WERI-Rb-1 (cell line): ENCODE measurements at regions not wholly inside any gene's neighbourhood (a gene's known extent, or its start where the extent isn't known, plus 50 kb on each side); places are given as distances from the start of the nearest gene placed in this dataset.
"Not testable (repeated sequence)": the region's sequence is repeated elsewhere in the genome, so short reads cannot be mapped to it uniquely, and the experiment has no call there.

Experiments
- DNase-seq: peaks from one replicate; pipeline ENCODE4 v3.0.0-alpha.2; 2020
- H3K27ac ChIP-seq: fragments of 250-450 bp; sonication (Bioruptor Pico); 2 replicates; pipeline ENCODE4 v1.5.1; 2020; ENCODE audit warnings: mild to moderate bottlenecking, moderate library complexity
- H3K27me3 ChIP-seq: fragments of 250-450 bp; sonication (Bioruptor Pico); 2 replicates; pipeline ENCODE4 v1.5.1; 2021; ENCODE audit warnings: mild to moderate bottlenecking, low read depth, moderate library complexity; ENCODE audit not compliant: insufficient read depth, severe bottlenecking
- H3K36me3 ChIP-seq: fragments of 250-450 bp; sonication (Bioruptor Pico); 2 replicates; pipeline ENCODE4 v1.5.1; 2020; ENCODE audit warnings: mild to moderate bottlenecking, moderate library complexity
- H3K4me3 ChIP-seq: 2 replicates; pipeline ENCODE4 v1.5.1; 2011; ENCODE audit warnings: low read depth, mild to moderate bottlenecking, control low read depth, low read length
- H3K9me3 ChIP-seq: fragments of 250-450 bp; sonication (Bioruptor Pico); 2 replicates; pipeline ENCODE4 v1.5.1; 2021; ENCODE audit warnings: mild to moderate bottlenecking, moderate library complexity; ENCODE audit not compliant: severe bottlenecking
- CTCF ChIP-seq: IDR thresholded peaks from 2 replicates; pipeline ENCODE4 v1.5.1; 2011; ENCODE audit warnings: low read depth, mild to moderate bottlenecking, control low read depth, inconsistent platforms, low read length

- DNase-seq = no peak
These were observed 280.0 kb downstream of the SOX4 start for GRCh38 chr6:21873562-21873961.

DNA sequence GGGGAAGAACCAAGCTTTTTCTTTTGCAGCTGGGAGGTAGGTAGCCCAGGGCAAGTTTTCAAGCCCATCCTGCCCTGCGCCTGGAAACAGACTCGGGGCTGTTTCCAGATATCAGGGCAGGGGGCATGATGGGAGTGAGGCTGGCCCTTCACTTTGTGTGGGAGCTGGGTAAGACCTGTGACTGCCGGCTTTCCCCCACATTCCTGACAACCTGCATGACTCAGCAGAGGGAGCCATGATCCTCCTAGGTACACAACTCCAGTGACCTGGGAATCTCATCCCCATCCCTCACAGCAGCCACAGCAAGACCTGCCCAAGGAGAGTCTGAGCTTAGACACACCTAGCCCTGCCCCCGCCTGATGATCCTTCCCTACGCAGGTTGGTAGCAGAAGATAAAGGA lies 280.8 kb downstream of the SOX4 start:
- peaks cover 7% of the 10 kb centered on the region for H3K9me3 ChIP-seq
- H3K27me3 ChIP-seq = no peaks in the 10 kb centered on the region
- TF ChIP-seq CTCF = no peak
- H3K36me3 ChIP-seq = no peaks in the 10 kb centered on the region
- H3K4me3 ChIP-seq = no peak overlapping the region
- DNase-seq = no peak
- no peak overlapping the region for H3K27ac ChIP-seq

More at GRCh38 chr6:21873562-21873961, 280.0 kb downstream of the SOX4 start:
- no peak for TF ChIP-seq CTCF
- H3K4me3 ChIP-seq = no peak overlapping the region
- no peaks in the 10 kb centered on the region for H3K27me3 ChIP-seq
- H3K27ac ChIP-seq = no peak overlapping the region
- H3K36me3 ChIP-seq = no peaks in the 10 kb centered on the region
- peaks cover 5% of the 10 kb centered on the region for H3K9me3 ChIP-seq

GRCh38 chr6:21877037-21877436 lies 283.5 kb downstream of the SOX4 start:
- not testable (repeated sequence) for H3K36me3 ChIP-seq, H3K9me3 ChIP-seq, H3K4me3 ChIP-seq, H3K27me3 ChIP-seq, H3K27ac ChIP-seq, DNase-seq

DNA sequence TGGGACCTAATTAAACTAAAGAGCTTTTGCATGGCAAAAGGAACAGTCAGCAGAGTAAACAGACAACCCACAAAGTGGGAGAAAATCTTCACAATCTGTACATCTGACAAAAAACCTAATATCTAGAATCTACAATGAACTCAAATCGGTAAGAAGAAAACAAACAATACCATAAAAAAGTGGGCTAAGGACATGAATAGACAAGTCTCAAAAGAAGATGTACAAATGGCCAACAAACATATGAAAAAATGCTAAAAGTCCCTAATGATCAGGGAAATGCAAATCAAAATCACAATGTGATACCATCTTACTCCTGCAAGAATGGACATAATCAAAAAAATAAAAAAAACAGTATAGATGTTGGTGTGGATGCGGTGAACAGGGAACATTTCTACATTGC lies 286.7 kb downstream of the SOX4 start:
- H3K4me3 ChIP-seq, H3K27me3 ChIP-seq, H3K9me3 ChIP-seq, H3K27ac ChIP-seq, DNase-seq, H3K36me3 ChIP-seq: not testable (repeated sequence)

DNA sequence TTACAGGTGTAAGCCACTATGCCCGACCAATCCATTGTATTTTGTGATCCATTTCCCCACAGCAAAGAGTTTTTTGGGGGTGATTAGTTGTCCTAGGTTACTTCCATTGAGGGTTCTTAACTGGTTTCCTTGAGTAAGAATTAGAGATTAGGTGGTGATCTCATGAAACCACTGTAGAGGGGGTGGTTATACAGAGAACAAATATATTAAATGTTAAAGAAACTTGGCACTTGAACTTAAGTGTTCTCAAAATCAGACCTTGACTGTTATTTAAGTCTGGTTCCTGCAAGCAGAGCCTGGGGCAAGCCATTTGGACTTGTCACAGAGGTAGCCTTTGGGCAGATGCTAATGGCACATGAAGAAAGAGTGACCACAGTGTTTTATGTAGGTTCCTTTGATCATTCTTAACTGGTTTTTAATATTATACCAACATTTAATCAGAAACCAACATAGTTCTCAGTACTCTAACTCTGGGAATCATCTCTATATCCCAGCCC lies 288.5 kb downstream of the SOX4 start:
- H3K27ac ChIP-seq = no peak overlapping the region

DNA sequence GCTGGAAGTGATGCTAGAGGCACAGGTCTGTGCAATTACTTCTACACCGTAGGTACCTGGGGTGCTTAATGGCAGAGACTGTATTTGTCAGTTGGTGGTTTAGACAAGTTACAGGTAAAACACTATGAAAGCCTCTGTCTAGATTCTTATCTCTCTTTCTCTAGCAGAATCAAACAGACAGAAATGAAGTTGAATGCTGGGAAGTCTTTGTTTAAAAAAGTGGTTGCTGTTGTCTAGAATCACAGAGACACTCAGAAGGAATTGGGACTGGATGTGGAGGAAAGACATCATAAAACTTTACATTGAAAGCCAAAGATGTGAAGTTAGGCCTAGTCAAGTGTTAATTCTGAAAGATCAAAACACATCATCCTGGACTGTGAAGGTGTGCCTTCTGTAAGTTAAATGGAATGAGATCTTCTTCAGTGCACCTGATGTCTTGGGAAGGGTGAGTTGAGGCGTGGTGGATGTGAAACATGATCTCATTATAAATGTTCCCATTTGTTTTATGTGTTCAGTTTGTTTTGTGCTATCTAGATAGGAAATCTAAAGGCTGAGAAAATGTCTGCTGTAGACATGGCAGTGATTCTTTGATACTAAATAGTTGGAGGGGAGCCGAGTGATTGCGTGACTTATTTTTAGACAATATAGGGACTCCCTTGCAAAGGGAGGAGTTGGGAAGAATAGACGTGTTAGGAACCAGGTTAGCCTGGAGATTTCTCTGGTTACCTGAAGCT lies 290.2 kb downstream of the SOX4 start:
- no peak for DNase-seq
- Histone ChIP-seq H3K27me3 (no peaks in the 10 kb centered on the region), H3K9me3 (no peaks in the 10 kb centered on the region), H3K36me3 (no peaks in the 10 kb centered on the region), H3K27ac (no peak overlapping the region), H3K4me3 (no peak overlapping the region)
- no peak for TF ChIP-seq CTCF

More for the DNA sequence above, 288.5 kb downstream of the SOX4 start:
- no peak for DNase-seq
- H3K36me3 ChIP-seq = no peaks in the 10 kb centered on the region
- H3K4me3 ChIP-seq = no peak overlapping the region
- no peak for TF ChIP-seq CTCF
- peaks cover 2% of the 10 kb centered on the region for H3K9me3 ChIP-seq
- no peaks in the 10 kb centered on the region for H3K27me3 ChIP-seq

- H3K4me3 ChIP-seq = no peak overlapping the region
- TF ChIP-seq CTCF = no peak
- H3K27ac ChIP-seq = peak overlapping the region; percentile 36
- no peaks in the 10 kb centered on the region for H3K9me3 ChIP-seq
- H3K36me3 ChIP-seq = no peaks in the 10 kb centered on the region
- no peak for DNase-seq
- H3K27me3 ChIP-seq = no peaks in the 10 kb centered on the region
These were observed 291.6 kb downstream of the SOX4 start for GRCh38 chr6:21885111-21885510.
